GM13977 (cell line): ENCODE measurements at regions not wholly inside any gene's neighbourhood (a gene's known extent, or its start where the extent isn't known, plus 50 kb on each side); places are given as distances from the start of the nearest gene placed in this dataset.

Experiments
- DNase-seq: peaks from one replicate; pipeline ENCODE4 v3.0.0; 2012; ENCODE audit warnings: low spot score
- CTCF ChIP-seq: IDR thresholded peaks from 2 replicates; pipeline ENCODE4 v1.5.1; 2012; ENCODE audit warnings: mild to moderate bottlenecking, control low read depth; ENCODE audit not compliant: insufficient read depth; ENCODE audit errors: extremely low read depth, missing control alignments
- in situ Hi-C: fragments of 300-500 bp; cut with MboI; formaldehyde crosslinking; loops from one replicate; pipeline ENCODE4 v1.12.0; 2022; ENCODE audit warnings: low sequenced_read_pairs, low pct_unique_long_range_greater_than_20kb, mixed read lengths, inconsistent platforms; ENCODE audit not compliant: unreplicated experiment

GRCh38 chr10:24080207-24080606 is 128.7 kb upstream of the KIAA1217 start:
- DNase-seq: no peak
- no peak for TF ChIP-seq CTCF
- in situ Hi-C loops: no loop called here

GRCh38 chr10:24086296-24087086 is 122.4 kb upstream of the KIAA1217 start:
- DNase-seq: no peak
- in situ Hi-C loops: no loop called here
- TF ChIP-seq CTCF: no peak

DNA sequence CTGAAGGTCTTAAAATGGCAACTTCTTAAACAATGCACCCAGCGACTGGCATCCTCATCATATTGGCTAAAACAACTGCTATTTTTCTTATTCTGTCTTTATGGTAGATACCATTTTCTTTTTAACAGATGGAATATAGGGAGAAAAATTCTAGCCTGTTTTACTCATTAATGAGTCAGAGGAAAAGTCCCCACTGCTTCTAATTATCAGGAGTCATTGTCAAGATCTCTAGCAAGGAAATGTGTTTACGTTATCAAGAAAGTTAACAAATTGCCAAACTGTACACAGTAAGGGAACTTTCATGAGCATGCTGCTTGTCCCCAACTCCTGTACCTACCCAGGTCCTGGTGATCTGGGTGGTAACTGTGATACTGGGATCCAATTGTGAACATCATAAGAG is 117.7 kb upstream of the KIAA1217 start:
- no peak for TF ChIP-seq CTCF
- in situ Hi-C loops: no loop called here
- no peak for DNase-seq

GRCh38 chr10:24096281-24096680 is 112.7 kb upstream of the KIAA1217 start:
- in situ Hi-C loops: no loop called here
- DNase-seq: no peak
- TF ChIP-seq CTCF: no peak

DNA sequence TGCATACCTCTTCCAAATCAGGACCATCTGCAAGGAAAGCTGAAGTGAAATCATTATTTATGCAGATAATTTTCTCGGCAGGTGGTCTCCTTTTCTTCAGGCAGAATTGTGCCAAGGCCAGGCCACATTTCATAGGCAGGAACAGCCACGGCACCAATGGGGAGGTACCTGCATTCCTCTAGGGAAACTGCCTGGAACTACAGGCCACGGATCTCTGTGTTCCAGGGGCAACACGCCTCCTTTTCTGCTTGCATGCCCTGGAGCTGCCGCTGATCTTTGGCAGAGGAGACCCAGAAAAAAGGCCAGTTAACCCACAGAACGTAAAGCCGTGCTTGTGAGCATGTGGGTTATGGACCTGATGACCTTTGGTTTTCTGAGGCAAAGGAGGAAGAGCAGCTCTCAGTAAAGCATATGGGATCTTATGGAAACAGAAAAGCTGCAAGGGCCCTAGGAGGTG is 111.2 kb upstream of the KIAA1217 start:
- in situ Hi-C loops: no loop called here
- DNase-seq: no peak
- no peak for TF ChIP-seq CTCF

DNA sequence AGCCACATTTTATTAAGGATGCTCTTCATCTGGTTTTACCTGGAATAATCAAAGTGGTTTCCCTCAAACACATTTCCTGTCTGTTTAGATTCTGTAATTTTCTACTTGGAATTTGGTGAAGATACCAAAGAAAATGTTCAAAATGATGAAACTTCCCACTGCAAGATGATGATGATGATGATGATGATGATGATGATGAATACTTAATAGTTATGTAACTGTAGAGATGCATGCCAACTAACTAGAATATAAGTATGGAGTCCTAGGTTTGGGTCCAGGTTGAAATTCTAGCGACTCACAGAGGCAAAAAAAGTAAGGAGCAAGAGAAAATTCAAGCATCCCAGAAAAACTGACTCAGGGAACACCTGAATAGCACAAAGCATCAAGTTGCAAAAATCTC is 104.0 kb upstream of the KIAA1217 start:
- TF ChIP-seq CTCF: no peak
- DNase-seq: no peak
- in situ Hi-C loops: no loop called here

DNA sequence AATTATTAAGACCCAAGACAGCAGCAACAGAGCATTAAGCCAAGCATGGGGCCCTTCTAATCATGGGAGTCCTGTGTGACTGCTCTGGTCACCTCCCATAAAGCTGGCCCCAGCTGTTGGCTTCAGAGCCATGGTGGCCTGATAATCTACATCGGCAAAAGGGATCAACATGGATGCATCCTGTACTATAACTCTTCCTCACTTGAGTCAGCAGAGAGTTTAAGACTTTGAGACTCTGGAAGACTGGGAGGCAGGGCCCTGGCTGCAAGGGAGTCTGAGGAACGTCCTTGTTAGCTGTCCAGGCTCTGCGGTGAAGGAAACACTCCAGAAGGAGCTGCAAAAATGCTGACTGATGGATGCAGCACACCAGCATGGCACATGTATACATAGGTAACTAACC is 95.0 kb upstream of the KIAA1217 start:
- DNase-seq: no peak
- in situ Hi-C loops: no loop called here
- TF ChIP-seq CTCF: no peak
